HepG2 (cell line): ENCODE measurements at regions not wholly inside any gene's neighbourhood (a gene's known extent, or its start where the extent isn't known, plus 50 kb on each side); places are given as distances from the start of the nearest gene placed in this dataset.

Source experiments
- ARID4A ChIP-seq: sonication (generic); formaldehyde crosslinking; IDR thresholded peaks from 2 replicates; pipeline ENCODE4 v1.5.0; 2020; ENCODE audit warnings: mild to moderate bottlenecking, missing genetic modification reagents, borderline replicate concordance
- E2F5 ChIP-seq: sonication (generic); formaldehyde crosslinking; conservative IDR thresholded peaks from 2 replicates; pipeline ENCODE4 v1.4.0; 2020; ENCODE audit warnings: missing genetic modification reagents
- RNF2 ChIP-seq: fragments of 450-650 bp; conservative IDR thresholded peaks from 2 replicates; pipeline ENCODE4 v1.6.1; 2016; ENCODE audit warnings: low read depth
- ZBTB7A ChIP-seq: sonication (generic); formaldehyde crosslinking; IDR thresholded peaks from 2 replicates; pipeline ENCODE4 v1.8.0; 2022; ENCODE audit warnings: mild to moderate bottlenecking, missing genetic modification reagents
- ZNF776 ChIP-seq: sonication (generic); formaldehyde crosslinking; IDR thresholded peaks from 2 replicates; pipeline ENCODE4 v1.4.0; 2020; ENCODE audit warnings: mild to moderate bottlenecking, missing genetic modification reagents

DNA sequence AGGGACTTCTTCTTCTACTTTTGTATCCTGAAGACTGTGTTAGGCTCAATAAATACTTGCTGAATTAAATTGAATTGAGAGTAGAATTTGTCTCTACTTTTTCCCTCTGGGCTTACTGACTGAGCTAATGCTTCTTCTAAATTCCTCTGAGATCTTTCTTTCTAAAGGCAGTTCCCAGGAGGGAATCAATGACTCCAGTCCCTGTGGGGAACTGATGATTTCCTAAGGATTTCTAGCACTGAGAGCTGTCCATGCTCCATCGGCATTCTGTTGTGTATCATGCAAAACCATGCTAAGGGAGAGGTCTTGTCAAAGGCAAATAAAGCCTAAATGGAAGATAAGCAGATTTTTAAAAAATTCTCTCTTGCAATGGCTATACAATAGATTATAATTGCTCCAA, 148.8 kb upstream of the KIRREL3 start:
- TF ChIP-seq RNF2, result no peak
- TF ChIP-seq E2F5, result no peak
- TF ChIP-seq ZBTB7A (CRISPR knock-in tag), result no peak
- TF ChIP-seq ZNF776 (CRISPR knock-in tag), result no peak
- TF ChIP-seq ARID4A (CRISPR knock-in tag), result no peak
